ENCODE measurements at regions not wholly inside any gene's neighbourhood (a gene's known extent, or its start where the extent isn't known, plus 50 kb on each side); places are given as distances from the start of the nearest gene placed in this dataset.

- no peak overlapping the region for H2BK15ac ChIP-seq (ENCODE audit: low read length)
Observed at GRCh38 chr3:14345496-14346150, 56.8 kb upstream of the SLC6A6 start.

More at GRCh38 chr3:14345496-14346150, 56.8 kb upstream of the SLC6A6 start:
- peaks cover 0 to 8% (median 4%) of the 10 kb centered on the region in 4 experiments; a peak in 5 of 7 replicates for H3K4me1 ChIP-seq (replicated peaks in 1 of 4; ENCODE audit: control insufficient read depth in 3 of 4, insufficient read depth in 4 of 4, low read length in 3 of 4)
- H3K27me3 ChIP-seq (replicated peaks in 1 of 4; ENCODE audit: control insufficient read depth in 3 of 4, extremely low read depth in 1 of 4, insufficient read depth in 3 of 4, low read length in 3 of 4): peaks cover 3 to 25% (median 23%) of the 10 kb centered on the region in 4 experiments; a peak in 5 of 7 replicates
- no peaks in the 10 kb centered on the region for H4K20me1 ChIP-seq (replicated peaks in 1 of 2; ENCODE audit: control insufficient read depth in 1 of 2, insufficient read depth in 2 of 2, low read length in 2 of 2)
- no peak overlapping the region for H4K8ac ChIP-seq (ENCODE audit: extremely low read depth, insufficient read depth, low read length)
- no peak overlapping the region for H3K4me2 ChIP-seq (ENCODE audit: insufficient read depth in 1 of 2, low read depth in 2 of 2, low read length in 2 of 2)
- no peak overlapping the region for H3K14ac ChIP-seq (ENCODE audit: insufficient read length)
- H2AK5ac ChIP-seq (ENCODE audit: low read depth, low read length): no peak overlapping the region
- H3K27ac ChIP-seq (ENCODE audit: low read depth, low read length): no peak overlapping the region
- H3K9ac ChIP-seq (replicated peaks in 1 of 4; ENCODE audit: extremely low read depth in 1 of 4, low read depth in 3 of 4, low read length in 3 of 4): no peak overlapping the region
- H3K4me3 ChIP-seq (ENCODE audit: extremely low read depth in 1 of 4, insufficient read depth in 2 of 4, low read depth in 3 of 4, low read length in 4 of 4): no peak overlapping the region
- no peak overlapping the region for H4K91ac ChIP-seq (replicated peaks; ENCODE audit: insufficient read length, low read length)
- no peak overlapping the region; the same call in 1 of the 2 replicates for H3K18ac ChIP-seq (ENCODE audit: extremely low read depth, low read length)
- H3K23me2 ChIP-seq (ENCODE audit: low read depth, low read length): no peaks in the 10 kb centered on the region
- H3K23ac ChIP-seq (ENCODE audit: insufficient read length): no peak overlapping the region
- no peak overlapping the region for H2BK120ac ChIP-seq (replicated peaks; ENCODE audit: low read depth, low read length)
- H3K36me3 ChIP-seq (ENCODE audit: control insufficient read depth in 2 of 4, insufficient read depth in 4 of 4, low read length in 3 of 4): no peaks in the 10 kb centered on the region
- H3K79me1 ChIP-seq (ENCODE audit: low read depth, low read length): no peaks in the 10 kb centered on the region
- no peak overlapping the region for H2BK12ac ChIP-seq (ENCODE audit: low read depth, low read length)
- no peak overlapping the region for H3K4ac ChIP-seq (replicated peaks; ENCODE audit: insufficient read length, low read depth, low read length)
- H3K79me2 ChIP-seq (ENCODE audit: control insufficient read depth in 1 of 2, insufficient read depth in 2 of 2, low read length in 2 of 2): no peaks in the 10 kb centered on the region
- DNase-seq (ENCODE audit: low read depth in 1 of 2, low spot score in 2 of 2): no peak
- no peaks in the 10 kb centered on the region for H3K9me3 ChIP-seq (ENCODE audit: insufficient read depth in 2 of 2, low read depth in 1 of 2, low read length in 1 of 2)
- H3K56ac ChIP-seq (replicated peaks; ENCODE audit: insufficient read length, low read depth, low read length): no peak overlapping the region
- ChIA-PET POLR2A (ENCODE audit: partially characterized antibody) (interaction anchor here (1.1 kb wide), 1 partner anchor 76 kb away, joined by 3 read pairs; no protein-coding TSS in a partner anchor), CTCF (ENCODE audit: partially characterized antibody) (interaction anchor here (1.2 to 2.1 kb wide), 6 partner anchors 10 to 95 kb away, joined by 3 to 7 read pairs (median 4); no protein-coding TSS in a partner anchor)
- 0 out of 2 replicates have a peak overlapping the region, but pooled peaks have one; percentile 35 for H2BK5ac ChIP-seq (ENCODE audit: low read depth, low read length)
- WGBS, 2 experiments (ENCODE audit: extremely low coverage in 1 of 2, insufficient coverage in 1 of 2, insufficient read length in 1 of 2, insufficient replicate concordance in 2 of 2, low coverage in 1 of 2, low lambda C conversion rate in 2 of 2, missing lambda C conversion rate in 1 of 2): 87% methylated on average over 7 of the region's 7 CpGs; no CpG with 5 or more reads in 1 of the 2 experiments
- TF ChIP-seq NRF1 (IDR thresholded peaks at IDR 0.05; ENCODE audit: low read depth, low read length) (no peak), JUN (IDR thresholded peaks at IDR 0.05; ENCODE audit: low read depth, low read length) (no peak), RAD21 (IDR thresholded peaks at IDR 0.05 in 1 of 2, conservative IDR thresholded peaks at IDR 0.05 in 1 of 2; ENCODE audit: low read depth in 2 of 2, low read length in 2 of 2) (no peak), CHD1 (IDR thresholded peaks at IDR 0.05; ENCODE audit: low read depth, low read length) (no peak), CBX8 (IDR thresholded peaks at IDR 0.05; ENCODE audit: borderline replicate concordance, low read depth, low read length) (no peak)
- no peak overlapping the region for H4K5ac ChIP-seq (ENCODE audit: insufficient read length, low read depth, low read length)
- no peak overlapping the region for H2AFZ ChIP-seq (ENCODE audit: low read length)
- no peak overlapping the region for H2BK20ac ChIP-seq (ENCODE audit: low read length)
- FAIRE-seq: no peak

Measured in H1 (cell line).